DOHH2 (cell line): ENCODE measurements at regions not wholly inside any gene's neighbourhood (a gene's known extent, or its start where the extent isn't known, plus 50 kb on each side); places are given as distances from the start of the nearest gene placed in this dataset.

Source experiments
- H3F3A ChIP-seq: fragments of 200-600 bp; sonication (generic), shearing (Covaris generic); 2 replicates; pipeline ENCODE4 v1.6.0; 2016; ENCODE audit warnings: antibody characterized with exemption, mild to moderate bottlenecking; ENCODE audit not compliant: control insufficient read depth, insufficient read depth
- H3K27ac ChIP-seq: fragments of 200-600 bp; sonication (generic); 2 replicates; pipeline ENCODE4 v1.5.1; 2014; ENCODE audit warnings: low read depth, mild to moderate bottlenecking, low read length, moderate library complexity
- H3K27me3 ChIP-seq: fragments of 200-600 bp; sonication (generic); 2 replicates; pipeline ENCODE4 v1.6.1; 2014; ENCODE audit warnings: mild to moderate bottlenecking, low read length, mixed read lengths; ENCODE audit not compliant: control insufficient read depth
- H3K36me3 ChIP-seq: fragments of 200-600 bp; sonication (generic); 2 replicates; pipeline ENCODE4 v1.6.1; 2014; ENCODE audit warnings: mild to moderate bottlenecking, low read length, moderate library complexity, mixed read lengths; ENCODE audit not compliant: control insufficient read depth
- H3K4me1 ChIP-seq: fragments of 200-600 bp; sonication (generic); 2 replicates; pipeline ENCODE4 v1.6.1; 2014; ENCODE audit warnings: mild to moderate bottlenecking, low read length, mixed read lengths; ENCODE audit not compliant: control insufficient read depth
- H3K4me2 ChIP-seq: fragments of 200-600 bp; sonication (generic); 2 replicates; pipeline ENCODE4 v1.6.0; 2014; ENCODE audit warnings: mild to moderate bottlenecking, low read length, moderate library complexity
- H3K4me3 ChIP-seq: fragments of 200-600 bp; sonication (generic); 2 replicates; pipeline ENCODE4 v1.5.1; 2014; ENCODE audit warnings: mild to moderate bottlenecking, low read length, mixed read lengths
- H3K79me2 ChIP-seq: fragments of 200-600 bp; sonication (generic); 2 replicates; pipeline ENCODE4 v1.6.1; 2014; ENCODE audit warnings: mild to moderate bottlenecking, low read length, mixed read lengths; ENCODE audit not compliant: control insufficient read depth
- H3K9me2 ChIP-seq: fragments of 200-600 bp; sonication (generic); replicated peaks from 2 replicates; pipeline ENCODE4 v1.6.1; 2014; ENCODE audit warnings: mild to moderate bottlenecking, low read length, mixed read lengths; ENCODE audit not compliant: control insufficient read depth
- H3K9me3 ChIP-seq: fragments of 200-600 bp; sonication (generic); 2 replicates; pipeline ENCODE4 v1.6.1; 2014; ENCODE audit warnings: antibody characterized with exemption, low read length, mixed read lengths; ENCODE audit not compliant: control insufficient read depth, insufficient read depth
- H4K20me1 ChIP-seq: fragments of 200-600 bp; sonication (generic); 2 replicates; pipeline ENCODE4 v1.6.0; 2014; ENCODE audit warnings: low read depth, mild to moderate bottlenecking, antibody characterized with exemption, low read length, moderate library complexity; ENCODE audit not compliant: control insufficient read depth, insufficient read depth
- CTCF ChIP-seq: fragments of 200-600 bp; sonication (generic); IDR thresholded peaks from one replicate; pipeline ENCODE4 v1.5.1; 2014; ENCODE audit warnings: antibody characterized with exemption, mild to moderate bottlenecking, low read depth, low read length; ENCODE audit not compliant: poor library complexity, severe bottlenecking
- EZH2phosphoT487 ChIP-seq: fragments of 200-600 bp; sonication (generic); IDR thresholded peaks from 2 replicates; pipeline ENCODE4 v1.6.1; 2017; ENCODE audit warnings: borderline replicate concordance, mild to moderate bottlenecking, antibody characterized with exemption, low read length, moderate library complexity, mixed read lengths

GRCh38 chr4:180674619-180675358 lies 1568.4 kb upstream of the TENM3 start:
- no peaks in the 10 kb centered on the region for H3F3A ChIP-seq
- TF ChIP-seq EZH2phosphoT487 (no peak), CTCF (no peak)
- H3K4me3 ChIP-seq = no peak overlapping the region
- no peaks in the 10 kb centered on the region for H3K36me3 ChIP-seq
- no peaks in the 10 kb centered on the region for H3K9me2 ChIP-seq
- H3K9me3 ChIP-seq = no peaks in the 10 kb centered on the region
- H3K27me3 ChIP-seq = no peaks in the 10 kb centered on the region
- H3K4me2 ChIP-seq = no peak overlapping the region
- H3K79me2 ChIP-seq = no peaks in the 10 kb centered on the region
- no peaks in the 10 kb centered on the region for H4K20me1 ChIP-seq
- H3K4me1 ChIP-seq = no peaks in the 10 kb centered on the region
- H3K27ac ChIP-seq = no peak overlapping the region

DNA sequence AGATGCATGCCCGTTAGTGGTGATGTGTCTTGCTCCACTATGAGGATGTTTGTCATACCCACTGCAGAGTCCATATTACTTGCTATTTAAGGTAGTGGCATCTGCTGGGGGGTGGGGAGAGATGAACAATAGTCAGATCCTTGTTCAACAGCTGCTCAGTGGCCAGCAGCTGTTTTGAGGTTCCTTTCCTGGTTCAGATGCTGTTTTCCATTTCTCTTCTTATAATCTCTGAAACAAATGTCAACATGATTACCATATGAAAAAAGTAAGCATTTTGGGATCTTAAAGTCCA lies 1567.9 kb upstream of the TENM3 start:
- no peaks in the 10 kb centered on the region for H3K9me3 ChIP-seq
- no peaks in the 10 kb centered on the region for H3K27me3 ChIP-seq
- H3K4me1 ChIP-seq = no peaks in the 10 kb centered on the region
- no peak overlapping the region for H3K27ac ChIP-seq
- H3K79me2 ChIP-seq = no peaks in the 10 kb centered on the region
- H3K4me3 ChIP-seq = no peak overlapping the region
- H3K9me2 ChIP-seq = no peaks in the 10 kb centered on the region
- no peak overlapping the region for H3K4me2 ChIP-seq
- H3F3A ChIP-seq = no peaks in the 10 kb centered on the region
- no peaks in the 10 kb centered on the region for H3K36me3 ChIP-seq
- H4K20me1 ChIP-seq = no peaks in the 10 kb centered on the region
- TF ChIP-seq EZH2phosphoT487 (no peak), CTCF (no peak)

GRCh38 chr4:180680305-180680704 lies 1562.9 kb upstream of the TENM3 start:
- no peaks in the 10 kb centered on the region for H3K79me2 ChIP-seq

More at GRCh38 chr4:180680305-180680704, 1562.9 kb upstream of the TENM3 start:
- Histone ChIP-seq H3K36me3 (no peaks in the 10 kb centered on the region), H3K27ac (no peak overlapping the region), H3K9me2 (no peaks in the 10 kb centered on the region), H3K4me2 (no peak overlapping the region), H3K27me3 (no peaks in the 10 kb centered on the region), H4K20me1 (no peaks in the 10 kb centered on the region), H3K4me3 (no peak overlapping the region), H3F3A (no peaks in the 10 kb centered on the region), H3K4me1 (no peaks in the 10 kb centered on the region), H3K9me3 (no peaks in the 10 kb centered on the region)
- no peak for TF ChIP-seq EZH2phosphoT487
- no peak for TF ChIP-seq CTCF
